ENCODE measurements at regions not wholly inside any gene's neighbourhood (a gene's known extent, or its start where the extent isn't known, plus 50 kb on each side); places are given as distances from the start of the nearest gene placed in this dataset.

DNA sequence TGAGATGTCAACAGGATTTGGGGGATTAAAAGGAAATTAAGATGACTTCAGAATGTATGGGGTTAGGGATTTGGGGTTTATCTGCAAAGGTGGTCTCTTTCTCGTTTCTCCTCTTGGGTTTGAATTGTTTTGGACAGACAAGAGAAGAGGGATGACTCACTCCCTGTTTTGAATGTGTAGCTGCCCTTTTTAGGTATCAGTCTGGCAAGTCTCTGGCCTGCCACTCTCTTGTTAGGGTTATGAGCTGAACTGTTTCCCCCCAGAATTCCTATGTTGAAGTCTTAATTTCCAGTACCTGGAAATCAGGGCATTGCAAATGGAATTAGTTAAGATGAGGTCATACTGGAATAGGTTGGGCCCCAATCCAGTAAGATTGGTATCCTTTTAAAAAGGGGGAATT, 291.7 kb downstream of the MEX3B start:
- Mint-ChIP-seq H3K27me3 (peaks cover 0 to 8% (median 4%) of the 10 kb centered on the region in 3 donors), H3K9me3 (no peaks in the 10 kb centered on the region), H3K4me1 (no peaks in the 10 kb centered on the region), H3K4me3 (no peak overlapping the region), H3K27ac (no peak overlapping the region), H3K36me3 (no peaks in the 10 kb centered on the region)
- no peak for DNase-seq
- ATAC-seq (ENCODE audit: low read depth in 2 of 2), result no peak

DNA sequence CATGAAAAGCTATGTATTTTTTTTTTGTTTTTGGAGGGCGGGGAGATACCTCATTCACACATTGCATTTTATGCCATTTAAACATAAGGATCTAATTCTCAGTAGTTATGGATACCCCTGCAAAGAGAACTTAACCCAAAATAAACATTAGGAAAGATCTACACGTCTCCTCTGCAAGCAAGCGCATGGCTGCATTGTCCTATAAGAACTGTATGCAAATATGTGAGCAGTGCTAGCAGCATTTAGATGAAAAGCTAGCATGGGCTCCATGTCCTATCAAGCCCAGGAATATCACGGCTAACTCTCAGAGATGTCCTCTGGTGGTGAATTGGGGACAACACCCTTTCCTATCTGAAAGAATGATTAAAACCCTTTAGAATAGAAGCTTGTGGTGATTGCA, 292.8 kb downstream of the MEX3B start:
- H3K9me3 Mint-ChIP-seq, result no peaks in the 10 kb centered on the region
- no peak for DNase-seq
- peaks cover 0 to 12% (median 4%) of the 10 kb centered on the region in 3 donors for H3K27me3 Mint-ChIP-seq
- ATAC-seq (ENCODE audit: low read depth in 2 of 2), result no peak
- H3K36me3 Mint-ChIP-seq, result no peaks in the 10 kb centered on the region
- no peaks in the 10 kb centered on the region for H3K4me1 Mint-ChIP-seq
- H3K4me3 Mint-ChIP-seq, result no peak overlapping the region
- no peak overlapping the region for H3K27ac Mint-ChIP-seq

- no peaks in the 10 kb centered on the region for H3K36me3 Mint-ChIP-seq
- H3K4me1 Mint-ChIP-seq, result no peaks in the 10 kb centered on the region
- ATAC-seq (ENCODE audit: low read depth in 2 of 2) (no peak), DNase-seq (no peak)
- H3K9me3 Mint-ChIP-seq, result no peaks in the 10 kb centered on the region
- H3K27ac Mint-ChIP-seq, result no peak overlapping the region
- peaks cover 0 to 16% (median 4%) of the 10 kb centered on the region in 3 donors for H3K27me3 Mint-ChIP-seq
- no peak overlapping the region for H3K4me3 Mint-ChIP-seq
Measured at GRCh38 chr15:81752546-81752942, 293.3 kb downstream of the MEX3B start.

DNA sequence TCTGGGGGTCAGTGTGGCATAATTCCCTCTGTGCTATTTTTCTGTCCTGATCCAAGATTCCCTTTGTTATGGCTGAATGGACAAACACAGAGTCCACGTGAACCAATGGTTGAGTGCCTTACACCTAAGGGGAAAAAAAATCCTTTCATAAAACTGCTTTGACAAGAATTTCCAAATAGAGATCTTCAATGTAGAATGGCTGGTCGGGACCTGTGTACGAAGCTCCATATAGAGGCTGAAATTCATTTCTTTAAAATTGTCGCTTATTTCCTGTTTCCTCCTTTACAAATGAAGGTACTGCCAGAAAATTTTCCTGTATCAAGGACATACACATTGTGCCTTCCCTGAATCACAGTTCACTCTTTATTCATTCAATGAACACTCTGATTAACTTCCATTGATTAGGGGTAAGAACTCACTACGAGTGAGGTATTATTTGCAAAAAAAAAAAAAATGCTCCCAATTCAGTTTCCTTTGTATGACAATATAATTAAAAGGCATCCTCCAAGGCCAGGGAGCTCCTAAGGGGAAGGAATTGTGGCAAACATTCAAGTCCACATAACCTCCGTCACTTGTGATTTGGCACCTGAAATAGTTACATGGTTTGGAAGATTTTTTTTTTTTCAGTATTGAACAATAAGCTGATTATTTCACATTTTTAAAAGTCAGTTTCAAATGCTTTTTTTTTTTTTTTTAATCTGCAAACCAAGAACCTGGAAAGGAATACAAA, 293.8 kb downstream of the MEX3B start:
- H3K4me1 Mint-ChIP-seq, result no peaks in the 10 kb centered on the region
- no peaks in the 10 kb centered on the region for H3K36me3 Mint-ChIP-seq
- H3K27me3 Mint-ChIP-seq, result peaks cover 0 to 22% (median 4%) of the 10 kb centered on the region in 3 donors

DNA sequence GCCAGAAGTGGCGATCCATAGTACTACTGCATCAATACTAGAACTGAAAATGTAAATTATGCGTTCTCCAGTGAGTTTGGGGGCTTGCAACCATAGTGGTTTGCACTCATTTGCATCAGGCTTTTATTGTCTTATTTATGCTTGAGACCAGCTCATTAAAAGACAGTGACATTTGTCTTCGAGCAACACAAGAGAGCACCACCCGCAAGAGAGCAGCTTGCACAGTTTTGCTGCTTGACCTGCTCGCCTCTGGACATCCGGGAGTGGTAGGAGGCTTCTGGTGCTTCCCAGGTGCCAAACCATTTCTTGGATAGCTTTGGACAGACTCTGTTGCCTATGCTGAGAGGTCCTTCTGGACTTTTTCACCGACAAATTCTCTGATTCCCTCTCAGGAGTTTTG, 294.6 kb downstream of the MEX3B start:
- Mint-ChIP-seq H3K4me1 (no peaks in the 10 kb centered on the region), H3K36me3 (no peaks in the 10 kb centered on the region), H3K27ac (no peak overlapping the region), H3K27me3 (peaks cover 0 to 23% (median 4%) of the 10 kb centered on the region in 3 donors), H3K9me3 (no peaks in the 10 kb centered on the region), H3K4me3 (no peak overlapping the region)
- ATAC-seq (ENCODE audit: low read depth in 2 of 2), result no peak
- no peak for DNase-seq

More for the DNA sequence above, 293.8 kb downstream of the MEX3B start:
- no peak for ATAC-seq (ENCODE audit: low read depth in 2 of 2)
- no peak for DNase-seq
- Mint-ChIP-seq H3K27ac (no peak overlapping the region), H3K4me3 (no peak overlapping the region), H3K9me3 (no peaks in the 10 kb centered on the region)

GRCh38 chr15:81749716-81750375, 296.0 kb downstream of the MEX3B start:
- Mint-ChIP-seq H3K27ac (no peak overlapping the region), H3K4me1 (no peaks in the 10 kb centered on the region), H3K9me3 (no peaks in the 10 kb centered on the region), H3K27me3 (peaks cover 0 to 23% (median 4%) of the 10 kb centered on the region in 3 donors), H3K36me3 (no peaks in the 10 kb centered on the region), H3K4me3 (no peak overlapping the region)
- DNase-seq, result no peak
- ATAC-seq (ENCODE audit: low read depth in 2 of 2), result no peak

DNA sequence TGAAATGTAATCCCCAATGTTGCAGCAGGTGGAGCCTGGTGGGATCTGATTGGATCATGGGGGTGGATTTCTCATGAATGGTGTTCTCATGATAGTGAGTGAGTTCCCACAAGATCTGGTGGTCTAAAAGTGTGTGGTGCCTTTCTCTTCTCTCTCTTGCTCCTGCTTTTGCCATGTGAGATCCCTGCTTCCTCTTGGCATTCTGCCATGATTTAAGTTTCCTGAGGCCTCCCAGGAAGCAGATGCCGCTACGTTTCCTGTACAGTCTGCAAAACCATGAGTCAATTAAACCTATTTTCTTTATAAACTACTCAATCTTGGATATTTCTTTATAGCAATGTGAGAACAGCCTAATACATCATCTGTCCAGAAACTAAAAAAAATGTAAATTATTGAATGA, 298.3 kb downstream of the MEX3B start:
- DNase-seq (no peak), ATAC-seq (ENCODE audit: low read depth in 2 of 2) (no peak)
- H3K9me3 Mint-ChIP-seq, result no peaks in the 10 kb centered on the region
- H3K4me3 Mint-ChIP-seq, result no peak overlapping the region
- H3K27me3 Mint-ChIP-seq, result peaks cover 0 to 23% (median 0%) of the 10 kb centered on the region in 3 donors
- no peaks in the 10 kb centered on the region for H3K36me3 Mint-ChIP-seq
- H3K27ac Mint-ChIP-seq, result no peak overlapping the region
- no peaks in the 10 kb centered on the region for H3K4me1 Mint-ChIP-seq

DNA sequence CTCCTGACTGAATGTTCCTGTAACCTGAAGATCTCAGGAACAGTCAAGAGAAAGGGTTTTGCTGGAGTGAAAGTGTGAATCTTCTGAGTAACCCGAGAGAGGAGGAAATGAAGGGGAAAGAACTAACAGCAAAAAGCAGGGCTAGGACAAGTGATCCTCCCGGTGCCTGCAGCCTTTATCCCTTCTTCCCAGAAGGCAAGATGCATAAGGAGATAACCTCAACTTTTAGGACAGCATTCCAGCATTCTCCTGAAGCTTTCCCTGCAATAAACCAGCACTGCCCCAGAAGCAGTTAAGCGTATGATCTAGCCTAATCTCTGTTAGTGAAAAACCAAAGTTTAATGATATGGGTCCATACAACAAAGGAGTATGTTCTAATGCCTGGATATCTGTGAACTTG, 298.8 kb downstream of the MEX3B start:
- no peak for DNase-seq
- Mint-ChIP-seq H3K27me3 (peaks cover 0 to 23% (median 0%) of the 10 kb centered on the region in 3 donors), H3K9me3 (no peaks in the 10 kb centered on the region), H3K4me3 (no peak overlapping the region), H3K36me3 (no peaks in the 10 kb centered on the region), H3K4me1 (no peaks in the 10 kb centered on the region), H3K27ac (no peak overlapping the region)
- no peak for ATAC-seq (ENCODE audit: low read depth in 2 of 2)

- peaks cover 0 to 14% (median 0%) of the 10 kb centered on the region in 3 donors for H3K27me3 Mint-ChIP-seq
- peaks cover 0 to 4% (median 0%) of the 10 kb centered on the region in 7 donors for H3K9me3 Mint-ChIP-seq
- H3K4me1 Mint-ChIP-seq, result no peaks in the 10 kb centered on the region
- H3K27ac Mint-ChIP-seq, result no peak overlapping the region
- ATAC-seq (ENCODE audit: low read depth in 2 of 2) (no peak), DNase-seq (no peak)
- no peak overlapping the region for H3K4me3 Mint-ChIP-seq
- H3K36me3 Mint-ChIP-seq, result peaks cover 0 to 3% of the 10 kb centered on the region in 2 donors
Measured at GRCh38 chr15:81744364-81744763, 301.5 kb downstream of the MEX3B start.

- Mint-ChIP-seq H3K4me1 (no peaks in the 10 kb centered on the region), H3K27ac (no peak overlapping the region), H3K27me3 (no peaks in the 10 kb centered on the region), H3K4me3 (no peak overlapping the region), H3K36me3 (peaks cover 0 to 9% of the 10 kb centered on the region in 2 donors), H3K9me3 (peaks cover 0 to 12% (median 2%) of the 10 kb centered on the region in 7 donors)
- no peak for ATAC-seq (ENCODE audit: low read depth in 2 of 2)
- DNase-seq, result no peak
Measured at GRCh38 chr15:81740416-81740815, 305.4 kb downstream of the MEX3B start.

GRCh38 chr15:81729340-81729739, 316.5 kb downstream of the MEX3B start:
- Mint-ChIP-seq H3K9me3 (peaks cover 0 to 2% (median 0%) of the 10 kb centered on the region in 7 donors), H3K27ac (no peak overlapping the region), H3K4me3 (no peak overlapping the region), H3K27me3 (peaks cover 0 to 7% (median 0%) of the 10 kb centered on the region in 3 donors), H3K4me1 (no peaks in the 10 kb centered on the region), H3K36me3 (no peaks in the 10 kb centered on the region)
- ATAC-seq (ENCODE audit: low read depth in 2 of 2), result no peak
- no peak for DNase-seq

- H3K27ac Mint-ChIP-seq, result no peak overlapping the region
- no peak overlapping the region for H3K4me3 Mint-ChIP-seq
- no peak for DNase-seq
- no peaks in the 10 kb centered on the region for H3K36me3 Mint-ChIP-seq
- H3K9me3 Mint-ChIP-seq, result peaks cover 0 to 2% (median 0%) of the 10 kb centered on the region in 7 donors
- no peaks in the 10 kb centered on the region for H3K4me1 Mint-ChIP-seq
- H3K27me3 Mint-ChIP-seq, result peaks cover 0 to 7% (median 0%) of the 10 kb centered on the region in 3 donors
- no peak for ATAC-seq (ENCODE audit: low read depth in 2 of 2)
Measured at GRCh38 chr15:81728726-81729125, 317.1 kb downstream of the MEX3B start.

DNA sequence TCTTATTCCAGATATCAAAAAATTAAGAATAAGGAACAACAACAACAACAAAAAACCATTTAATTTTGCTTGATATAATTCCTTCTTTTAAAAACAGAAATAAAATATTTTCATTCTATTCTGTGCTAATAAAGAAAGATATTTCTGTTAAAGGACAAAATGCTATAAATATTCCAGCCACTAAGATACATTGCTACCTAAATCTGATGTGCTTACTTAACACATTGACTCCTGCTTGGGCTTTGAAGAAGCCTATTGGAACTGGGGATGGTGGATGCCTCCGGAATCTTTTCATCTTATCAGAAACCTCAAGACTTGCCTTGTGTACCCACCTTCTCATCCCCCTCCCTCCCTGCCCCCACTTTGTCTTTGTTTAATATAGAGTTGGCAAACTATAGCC, 320.2 kb downstream of the MEX3B start:
- Mint-ChIP-seq H3K9me3 (peaks cover 0 to 5% (median 0%) of the 10 kb centered on the region in 7 donors), H3K4me3 (no peak overlapping the region)
- ATAC-seq (ENCODE audit: low read depth in 2 of 2), result no peak

GRCh38 chr15:81724536-81724935, 321.3 kb downstream of the MEX3B start:
- H3K27ac Mint-ChIP-seq, result no peak overlapping the region
- no peak for DNase-seq
- H3K36me3 Mint-ChIP-seq, result no peaks in the 10 kb centered on the region
- no peak for ATAC-seq (ENCODE audit: low read depth in 2 of 2)
- H3K4me3 Mint-ChIP-seq, result no peak overlapping the region
- no peaks in the 10 kb centered on the region for H3K4me1 Mint-ChIP-seq
- peaks cover 0 to 5% (median 0%) of the 10 kb centered on the region in 7 donors for H3K9me3 Mint-ChIP-seq
- H3K27me3 Mint-ChIP-seq, result peaks cover 0 to 7% (median 0%) of the 10 kb centered on the region in 3 donors

More for the DNA sequence above, 320.2 kb downstream of the MEX3B start:
- no peaks in the 10 kb centered on the region for H3K36me3 Mint-ChIP-seq
- no peak overlapping the region for H3K27ac Mint-ChIP-seq
- H3K27me3 Mint-ChIP-seq, result peaks cover 0 to 7% (median 0%) of the 10 kb centered on the region in 3 donors
- no peak for DNase-seq
- H3K4me1 Mint-ChIP-seq, result no peaks in the 10 kb centered on the region

Data from naive B cell (primary cell).